HG03045 (cell line): ENCODE measurements at regions not wholly inside any gene's neighbourhood (a gene's known extent, or its start where the extent isn't known, plus 50 kb on each side); places are given as distances from the start of the nearest gene placed in this dataset.

ENCODE experiments used
- ATAC-seq: cut with Tn5 transposase; IDR thresholded peaks from one replicate; pipeline ENCODE4 v1.9.1; 2021; ENCODE audit warnings: mild to moderate bottlenecking, moderate library complexity; ENCODE audit not compliant: unreplicated experiment

DNA sequence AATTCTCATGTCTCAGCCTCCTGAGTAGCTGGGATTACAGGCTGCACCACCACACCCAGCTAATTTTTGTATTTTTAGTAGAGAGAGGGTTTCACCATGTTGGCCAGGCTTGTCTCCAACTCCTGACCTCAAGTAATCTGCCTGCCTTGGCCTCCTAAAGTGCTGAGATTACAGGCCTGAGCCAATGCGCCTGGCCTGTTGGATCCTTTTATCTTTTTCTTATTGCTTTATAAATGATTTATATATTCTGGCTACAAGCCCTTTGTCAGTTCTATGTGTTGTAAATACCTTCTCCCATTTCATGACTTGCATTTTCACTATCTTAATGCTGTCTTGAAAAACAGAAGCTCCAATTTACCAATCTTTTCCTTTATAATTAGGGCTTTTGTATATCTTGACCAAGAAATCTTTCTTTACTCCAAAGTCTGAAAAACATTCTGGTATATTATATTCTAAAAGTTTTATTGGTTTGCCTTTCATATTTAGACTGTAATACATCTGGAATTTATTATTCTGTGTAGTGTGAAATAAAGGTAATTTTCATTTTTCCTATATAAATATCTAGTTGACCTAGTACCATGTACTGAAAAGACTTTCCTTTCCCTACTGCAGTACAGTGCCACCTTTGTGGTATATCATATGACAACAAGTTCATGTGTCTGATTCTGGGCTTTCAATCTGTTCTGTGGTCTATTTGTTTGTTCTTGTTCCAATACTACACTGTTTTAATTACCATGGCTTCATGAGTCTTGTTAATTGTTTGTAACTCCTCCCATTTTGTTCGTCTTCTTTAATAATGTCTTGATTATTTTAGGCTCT lies 52.9 kb upstream of the RNU6-1 start:
- no peak for ATAC-seq

GRCh38 chr15:67895237-67895636 lies 55.4 kb upstream of the RNU6-1 start:
- no peak for ATAC-seq

DNA sequence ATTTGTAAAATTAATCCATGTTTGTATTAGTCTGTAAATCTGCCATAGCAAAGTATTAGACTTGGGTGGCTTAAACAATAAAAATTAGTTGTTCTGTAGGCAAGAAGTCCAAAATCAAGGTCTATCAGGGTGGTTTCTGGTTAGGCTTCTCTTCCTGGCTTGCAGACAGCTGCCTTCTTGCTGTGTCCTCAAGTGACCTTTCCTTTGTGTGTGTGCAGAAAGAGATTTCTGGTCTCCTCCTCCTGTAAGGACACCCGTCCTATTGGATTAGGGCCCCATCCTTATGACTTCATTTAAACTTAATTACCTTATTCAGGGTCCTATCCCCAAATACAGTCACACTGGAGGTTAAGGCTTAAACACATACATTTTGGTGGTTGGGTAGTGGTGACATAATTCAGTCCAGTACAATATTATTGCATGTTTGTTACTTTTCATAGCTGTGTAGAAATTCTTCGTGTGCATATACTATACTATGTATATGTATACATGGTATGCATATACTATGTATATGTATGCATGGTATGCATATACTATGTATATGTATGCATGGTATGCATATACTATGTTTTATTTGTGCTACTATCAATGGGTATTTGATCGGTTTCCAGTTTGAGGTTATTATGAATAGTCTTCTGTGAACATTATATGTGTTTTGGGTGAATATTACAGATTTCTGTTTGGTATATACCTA lies 57.9 kb upstream of the RNU6-1 start:
- no peak for ATAC-seq

GRCh38 chr15:67899596-67900283 lies 59.9 kb upstream of the RNU6-1 start:
- no peak for ATAC-seq

DNA sequence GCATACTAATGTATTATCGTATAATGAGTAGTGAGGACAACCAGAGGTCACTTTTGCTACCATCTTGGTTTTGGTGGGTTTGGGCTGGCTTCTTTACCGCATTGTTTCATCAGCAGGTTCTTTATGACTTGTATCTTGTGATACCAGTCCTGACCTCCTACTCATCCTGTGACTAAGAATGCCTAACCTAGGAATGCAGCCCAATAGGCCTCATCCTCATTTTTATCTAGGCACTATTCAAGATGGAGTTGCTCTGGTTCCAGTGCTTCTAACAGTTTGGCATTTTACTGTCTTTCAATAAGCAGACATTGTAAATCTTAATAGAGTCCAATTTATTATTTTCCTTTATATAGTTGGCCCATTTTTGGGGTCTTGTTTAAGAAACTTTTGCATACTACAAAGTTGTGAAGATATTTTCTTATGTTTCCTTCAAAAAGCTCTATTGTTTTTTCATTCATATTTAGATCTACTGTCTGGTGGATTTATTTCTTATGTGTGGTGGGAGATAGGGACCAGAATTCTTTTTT lies 60.8 kb upstream of the RNU6-1 start:
- ATAC-seq = no peak

DNA sequence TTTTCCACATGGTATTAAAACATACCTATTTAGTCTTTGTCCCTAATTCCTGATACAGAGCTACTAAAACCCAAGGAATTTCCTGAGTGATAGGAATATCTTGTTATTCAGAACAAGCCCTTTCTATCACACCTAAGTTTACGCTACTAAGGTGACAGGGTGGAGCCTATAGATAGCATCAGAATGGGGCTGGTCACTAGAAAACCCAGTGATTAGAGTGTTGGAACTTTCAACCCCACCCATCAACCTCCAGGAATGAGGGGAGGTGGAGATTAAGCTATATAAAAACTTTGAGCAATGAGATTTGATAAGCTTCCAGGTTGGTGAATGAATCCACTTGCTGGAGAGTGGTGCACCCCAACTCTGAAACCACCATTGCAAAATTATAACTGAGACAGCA lies 62.1 kb upstream of the RNU6-1 start:
- ATAC-seq = no peak

GRCh38 chr15:67902579-67903009 lies 62.7 kb upstream of the RNU6-1 start:
- ATAC-seq = no peak

DNA sequence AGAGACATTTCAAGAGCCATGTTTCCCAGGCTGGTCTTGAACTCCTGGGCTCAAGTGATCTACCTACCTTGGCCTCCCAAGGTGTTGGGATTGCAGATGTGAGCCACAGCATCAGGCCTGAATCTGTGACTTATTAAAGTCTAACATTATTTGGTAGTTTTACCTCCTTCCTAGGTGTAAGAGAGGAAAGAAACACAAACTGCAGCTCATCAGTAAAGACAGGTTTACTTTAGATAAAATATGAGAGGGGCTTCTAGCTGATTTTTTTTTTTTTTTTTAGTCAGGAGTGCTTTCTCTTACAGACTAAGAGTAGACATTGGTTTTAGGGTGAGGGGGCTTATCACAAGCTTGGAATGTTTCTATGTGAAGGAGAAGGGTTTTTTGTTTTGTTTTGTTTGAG lies 63.9 kb upstream of the RNU6-1 start:
- ATAC-seq = no peak

- ATAC-seq = no peak
These were observed 65.8 kb upstream of the RNU6-1 start for GRCh38 chr15:67905628-67906027.

GRCh38 chr15:67906382-67906781 lies 66.5 kb upstream of the RNU6-1 start:
- ATAC-seq = no peak

DNA sequence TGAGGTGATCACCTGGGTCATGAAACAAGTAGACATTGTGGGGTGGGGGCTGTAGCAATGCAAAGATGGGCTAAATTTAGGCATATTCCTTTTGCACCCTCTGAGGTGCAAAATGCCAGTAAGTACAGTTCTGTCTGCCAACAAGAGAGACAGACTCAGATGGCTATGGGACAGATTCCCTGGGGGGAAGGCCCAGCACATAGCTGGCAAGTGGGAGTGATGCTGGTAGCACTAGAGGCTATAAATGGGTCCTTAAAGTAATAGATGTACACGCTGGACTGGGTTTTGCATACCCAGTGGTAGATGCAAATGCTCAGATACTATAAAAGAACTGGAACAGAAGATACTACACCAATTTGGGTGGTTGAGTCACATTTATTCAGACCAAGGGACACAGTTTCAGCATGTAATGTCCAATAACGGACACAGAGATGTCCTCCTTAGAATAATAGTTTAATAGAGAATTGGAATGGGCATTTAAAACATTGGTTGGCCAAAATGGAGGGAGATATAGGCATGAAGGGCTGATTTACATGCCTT lies 67.4 kb upstream of the RNU6-1 start:
- ATAC-seq = no peak

- ATAC-seq = no peak
These were observed 68.9 kb upstream of the RNU6-1 start for GRCh38 chr15:67908756-67909155.

- no peak for ATAC-seq
These were observed 71.9 kb upstream of the RNU6-1 start for GRCh38 chr15:67911727-67912126.

DNA sequence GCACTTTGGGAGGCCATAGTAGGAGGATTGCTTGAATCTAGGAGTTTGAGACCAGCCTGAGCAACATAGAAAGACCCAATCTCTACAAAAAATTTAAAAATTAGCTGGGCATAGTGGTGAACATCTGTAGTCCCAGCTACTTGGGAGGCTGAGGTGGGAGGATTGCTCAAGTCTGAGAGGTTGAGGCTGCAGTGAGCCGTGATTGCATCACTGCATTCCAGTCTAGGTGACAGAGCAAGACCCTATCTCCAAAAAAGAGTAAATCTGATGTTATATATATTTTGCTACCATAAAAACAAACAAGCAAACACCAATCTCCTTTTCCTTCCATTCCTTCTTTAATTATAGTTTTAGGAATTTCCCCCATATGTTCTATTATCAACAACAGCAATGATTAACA lies 74.2 kb upstream of the RNU6-1 start:
- ATAC-seq = no peak

DNA sequence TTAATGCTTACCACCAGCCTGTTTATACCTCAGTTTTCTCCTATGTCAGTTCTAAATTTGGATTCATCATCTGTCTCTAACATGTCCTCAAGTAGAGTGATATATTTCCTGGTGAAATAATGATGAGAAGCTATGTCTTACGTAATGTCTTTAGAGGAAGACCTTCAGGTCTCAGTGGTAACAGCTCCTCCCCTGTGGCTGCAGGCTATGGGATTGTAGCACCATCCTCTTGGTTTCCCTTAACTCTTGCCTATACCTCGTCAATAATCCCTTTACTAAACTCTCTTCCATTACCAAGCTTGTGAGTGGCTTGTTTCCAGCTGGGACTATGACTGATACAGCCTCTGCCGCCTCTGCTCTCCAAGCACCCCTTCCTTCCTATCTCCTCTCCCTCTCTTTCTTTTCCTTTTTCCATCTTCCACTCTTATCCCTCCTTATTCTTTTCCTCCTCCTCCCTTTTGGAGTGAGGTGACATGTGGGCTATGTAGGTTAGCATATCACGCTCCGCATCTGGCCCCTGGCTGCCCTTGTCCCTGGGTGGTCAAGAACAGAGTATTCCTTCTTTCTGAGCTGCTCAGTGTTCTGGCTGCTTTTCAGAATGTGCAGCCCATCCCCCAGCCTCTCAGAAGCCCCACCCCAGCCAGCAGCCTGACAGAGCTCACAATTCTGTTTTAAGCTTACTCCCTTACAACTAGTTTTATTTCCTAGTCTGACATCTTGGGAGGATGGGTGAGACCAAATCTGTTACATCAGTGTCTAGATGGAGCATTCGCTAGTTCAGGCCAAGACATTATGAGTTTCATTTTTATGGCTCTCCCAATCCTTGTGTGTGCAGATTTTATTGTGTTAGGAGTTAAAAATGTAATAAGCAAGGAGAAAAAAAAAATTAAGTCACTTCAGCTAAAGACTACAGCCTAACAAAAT lies 75.0 kb upstream of the RNU6-1 start:
- no peak for ATAC-seq

DNA sequence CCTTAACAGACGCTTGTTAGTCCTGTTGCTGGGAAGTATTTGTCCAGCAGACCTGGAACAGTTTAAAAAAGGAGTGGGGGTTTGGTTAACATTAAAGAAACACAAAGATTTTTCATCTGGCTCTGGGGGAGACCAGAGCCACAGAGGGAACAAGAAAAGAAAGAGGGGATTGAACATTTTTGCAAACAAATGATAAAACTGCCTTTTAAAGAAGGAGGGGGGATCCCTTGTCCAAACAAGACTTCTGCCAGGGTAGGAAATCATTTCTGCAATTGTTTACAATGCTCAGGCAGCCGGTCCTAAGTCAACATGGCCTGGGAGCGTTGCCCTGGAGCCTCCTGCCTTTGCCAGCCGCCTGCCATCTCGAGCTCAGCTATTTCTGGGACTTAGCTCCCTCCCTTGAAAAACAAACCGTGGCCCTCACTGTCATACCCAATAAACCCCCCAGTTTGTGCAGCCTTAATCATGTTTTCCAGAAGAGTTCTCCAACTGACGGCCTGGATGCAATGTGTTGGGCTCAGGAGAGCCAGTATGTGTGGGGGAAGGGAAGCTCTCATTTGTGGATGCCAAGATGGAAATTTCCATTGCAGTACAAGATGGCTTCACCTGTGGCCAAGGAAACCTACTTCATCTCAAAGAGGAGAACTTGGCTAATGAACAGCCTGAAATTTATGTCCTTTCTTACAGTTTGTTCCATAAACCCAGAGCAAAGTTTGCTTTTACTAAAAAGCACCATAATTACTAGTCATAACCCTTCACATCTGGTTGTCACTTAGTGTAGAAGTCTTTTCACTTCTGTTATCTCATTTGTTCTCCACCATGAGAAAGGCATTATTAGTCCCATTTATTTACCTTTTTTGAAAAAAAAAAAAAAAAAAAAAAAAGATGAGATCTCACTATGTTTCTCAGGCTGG lies 75.9 kb upstream of the RNU6-1 start:
- no peak for ATAC-seq

DNA sequence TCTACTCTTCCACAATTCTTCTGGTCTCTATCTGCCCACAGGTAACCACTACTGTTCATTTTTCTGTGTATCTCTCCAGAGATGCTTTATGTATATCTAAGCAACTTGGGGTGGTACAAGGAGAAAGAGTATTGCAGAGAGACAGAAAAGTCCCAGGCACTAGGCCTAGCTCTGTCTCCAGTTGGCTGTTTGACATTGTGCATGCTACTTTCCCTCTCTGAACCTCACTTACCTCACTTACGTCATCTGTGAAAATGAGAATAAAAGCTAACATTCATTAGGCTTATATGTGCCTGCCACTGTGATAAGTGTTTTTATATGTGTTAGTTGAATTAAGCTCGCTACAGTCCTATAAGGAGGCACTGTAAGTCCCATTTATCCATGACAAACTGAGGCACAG lies 76.7 kb upstream of the RNU6-1 start:
- no peak for ATAC-seq

- no peak for ATAC-seq
These were observed 77.2 kb upstream of the RNU6-1 start for GRCh38 chr15:67917037-67917436.

DNA sequence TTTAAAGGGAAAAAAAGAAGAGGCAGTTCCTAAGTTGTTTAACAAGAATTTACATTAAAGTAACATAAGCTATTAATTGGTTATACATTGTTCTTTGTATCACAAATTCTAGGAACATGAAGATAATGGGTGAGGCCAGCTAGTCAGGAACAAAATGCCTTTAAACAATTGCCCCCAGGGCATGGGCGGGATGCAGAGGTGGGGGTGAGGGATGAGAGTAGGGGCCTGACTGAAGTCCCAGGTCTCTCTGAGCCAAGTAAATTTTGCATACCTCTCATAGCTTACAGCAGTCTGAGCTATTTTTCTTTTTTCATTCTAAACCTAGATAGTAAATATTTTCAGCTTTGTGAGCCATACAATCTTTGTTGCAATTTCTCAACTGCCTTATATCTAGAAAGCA lies 77.8 kb upstream of the RNU6-1 start:
- ATAC-seq = no peak
